NT2/D1 (cell line): ENCODE measurements at regions not wholly inside any gene's neighbourhood (a gene's known extent, or its start where the extent isn't known, plus 50 kb on each side); places are given as distances from the start of the nearest gene placed in this dataset.

Source experiments
- SUZ12 ChIP-seq: IDR thresholded peaks from 2 replicates; pipeline ENCODE4 v1.6.1; 2011; ENCODE audit not compliant: insufficient read length, insufficient read depth; ENCODE audit errors: extremely low read depth
- YY1 ChIP-seq: IDR thresholded peaks from 2 replicates; pipeline ENCODE4 v1.6.1; 2011; ENCODE audit not compliant: insufficient read length, insufficient read depth
- ZNF274 ChIP-seq: IDR thresholded peaks from 2 replicates; pipeline ENCODE4 v1.6.1; 2011; ENCODE audit warnings: mild to moderate bottlenecking, low read depth, low read length

GRCh38 chr3:28980131-28980530 lies 300.7 kb upstream of the RBMS3 start:
- TF ChIP-seq ZNF274, result no peak
- TF ChIP-seq YY1, result no peak
- TF ChIP-seq SUZ12, result no peak
